ENCODE measurements at regions not wholly inside any gene's neighbourhood (a gene's known extent, or its start where the extent isn't known, plus 50 kb on each side); places are given as distances from the start of the nearest gene placed in this dataset.

DNA sequence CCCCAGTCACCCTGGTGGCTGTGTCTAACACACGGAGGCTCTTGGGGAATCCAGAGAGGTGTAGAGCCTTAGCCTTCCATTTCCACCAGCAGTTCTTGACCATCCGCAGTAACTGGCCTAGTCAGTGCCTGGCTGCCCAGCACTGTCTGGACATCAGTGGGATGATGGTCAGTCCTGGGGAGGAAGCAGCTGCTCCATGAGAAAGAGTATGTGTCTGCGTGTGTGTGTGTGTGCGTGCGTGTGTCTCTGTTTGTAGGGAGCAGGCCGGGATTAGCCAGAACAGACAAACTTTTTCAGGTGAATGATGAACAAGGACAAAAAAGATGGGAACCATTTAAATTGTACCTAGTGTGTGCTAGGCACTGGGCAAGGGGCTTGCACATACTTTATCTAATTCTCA is 109.3 kb upstream of the SYT13 start:
- Mint-ChIP-seq H3K9me3 (peaks cover 0 to 2% (median 0%) of the 10 kb centered on the region in 7 donors), H3K27me3 (ENCODE audit: low read depth in 3 of 3) (peaks cover 7 to 22% (median 14%) of the 10 kb centered on the region in 3 donors), H3K27ac (no peak overlapping the region), H3K4me3 (no peak overlapping the region), H3K36me3 (no peaks in the 10 kb centered on the region), H3K4me1 (no peaks in the 10 kb centered on the region)
- H3K36me3 ChIP-seq (replicated peaks in 1 of 2; ENCODE audit: control insufficient read depth in 1 of 2, insufficient read depth in 2 of 2, low read length in 2 of 2), result no peaks in the 10 kb centered on the region
- no peak overlapping the region for H3K4me3 ChIP-seq (replicated peaks in 1 of 3; ENCODE audit: low read depth in 2 of 3, low read length in 3 of 3)
- peaks cover 0 to 2% of the 10 kb centered on the region in 2 donors for H3K27me3 ChIP-seq (ENCODE audit: control insufficient read depth in 2 of 2, insufficient read depth in 2 of 2, low read length in 2 of 2)
- no peak for TF ChIP-seq CTCF (IDR thresholded peaks at IDR 0.05)
- no peaks in the 10 kb centered on the region for H3K9me3 ChIP-seq (replicated peaks in 1 of 2; ENCODE audit: control insufficient read depth in 1 of 2, insufficient read depth in 1 of 2, low read length in 2 of 2)
- 100% methylated on average over 4 of the region's 6 CpGs for WGBS (ENCODE audit: insufficient coverage)
- H3K4me1 ChIP-seq (ENCODE audit: control insufficient read depth in 1 of 2, insufficient read depth in 2 of 2, low read length in 2 of 2), result no peaks in the 10 kb centered on the region
- intact Hi-C loops (cut with micrococcal nuclease), result no loop called here
- no peak overlapping the region for H2AFZ ChIP-seq (ENCODE audit: insufficient read depth, low read depth, low read length, poor library complexity, severe bottlenecking)
- H4K20me1 ChIP-seq (ENCODE audit: insufficient read depth, low read length), result no peaks in the 10 kb centered on the region
- no peaks in the 10 kb centered on the region for H3K79me2 ChIP-seq (ENCODE audit: insufficient read depth, low read length)
- no peak overlapping the region for H3K4me2 ChIP-seq (replicated peaks; ENCODE audit: extremely low read depth, low read length, poor library complexity, severe bottlenecking)
- H3K27ac ChIP-seq (ENCODE audit: low read depth in 1 of 2, low read length in 2 of 2), result no peak overlapping the region
- no peak overlapping the region for H3K9ac ChIP-seq (ENCODE audit: insufficient read depth, low read length, poor library complexity, severe bottlenecking)
- DNase-seq, result no peak

GRCh38 chr11:45394294-45395085 is 108.3 kb upstream of the SYT13 start:
- H3K27ac ChIP-seq (ENCODE audit: low read depth in 1 of 2, low read length in 2 of 2), result no peak overlapping the region
- H2AFZ ChIP-seq (ENCODE audit: insufficient read depth, low read depth, low read length, poor library complexity, severe bottlenecking), result no peak overlapping the region
- H3K9ac ChIP-seq (ENCODE audit: insufficient read depth, low read length, poor library complexity, severe bottlenecking), result no peak overlapping the region
- Mint-ChIP-seq H3K27ac (no peak overlapping the region), H3K4me3 (no peak overlapping the region), H3K9me3 (peaks cover 0 to 1% (median 0%) of the 10 kb centered on the region in 7 donors), H3K27me3 (ENCODE audit: low read depth in 3 of 3) (peaks cover 7 to 28% (median 16%) of the 10 kb centered on the region in 3 donors), H3K36me3 (no peaks in the 10 kb centered on the region), H3K4me1 (no peaks in the 10 kb centered on the region)
- no peak for DNase-seq
- H4K20me1 ChIP-seq (ENCODE audit: insufficient read depth, low read length), result no peaks in the 10 kb centered on the region
- no peaks in the 10 kb centered on the region for H3K4me1 ChIP-seq (ENCODE audit: control insufficient read depth in 1 of 2, insufficient read depth in 2 of 2, low read length in 2 of 2)
- H3K9me3 ChIP-seq (replicated peaks in 1 of 2; ENCODE audit: control insufficient read depth in 1 of 2, insufficient read depth in 1 of 2, low read length in 2 of 2), result no peaks in the 10 kb centered on the region
- no peak for TF ChIP-seq CTCF (IDR thresholded peaks at IDR 0.05)
- intact Hi-C loops (cut with micrococcal nuclease), result no loop called here
- no peaks in the 10 kb centered on the region for H3K36me3 ChIP-seq (replicated peaks in 1 of 2; ENCODE audit: control insufficient read depth in 1 of 2, insufficient read depth in 2 of 2, low read length in 2 of 2)
- no peaks in the 10 kb centered on the region for H3K79me2 ChIP-seq (ENCODE audit: insufficient read depth, low read length)
- H3K4me2 ChIP-seq (replicated peaks; ENCODE audit: extremely low read depth, low read length, poor library complexity, severe bottlenecking), result no peak overlapping the region
- H3K27me3 ChIP-seq (ENCODE audit: control insufficient read depth in 2 of 2, insufficient read depth in 2 of 2, low read length in 2 of 2), result peaks cover 0 to 2% of the 10 kb centered on the region in 2 donors
- WGBS (ENCODE audit: insufficient coverage), result 82% methylated on average over 5 of the region's 8 CpGs
- H3K4me3 ChIP-seq (replicated peaks in 1 of 3; ENCODE audit: low read depth in 2 of 3, low read length in 3 of 3), result no peak overlapping the region
